ENCODE measurements at regions not wholly inside any gene's neighbourhood (a gene's known extent, or its start where the extent isn't known, plus 50 kb on each side); places are given as distances from the start of the nearest gene placed in this dataset.

DNA sequence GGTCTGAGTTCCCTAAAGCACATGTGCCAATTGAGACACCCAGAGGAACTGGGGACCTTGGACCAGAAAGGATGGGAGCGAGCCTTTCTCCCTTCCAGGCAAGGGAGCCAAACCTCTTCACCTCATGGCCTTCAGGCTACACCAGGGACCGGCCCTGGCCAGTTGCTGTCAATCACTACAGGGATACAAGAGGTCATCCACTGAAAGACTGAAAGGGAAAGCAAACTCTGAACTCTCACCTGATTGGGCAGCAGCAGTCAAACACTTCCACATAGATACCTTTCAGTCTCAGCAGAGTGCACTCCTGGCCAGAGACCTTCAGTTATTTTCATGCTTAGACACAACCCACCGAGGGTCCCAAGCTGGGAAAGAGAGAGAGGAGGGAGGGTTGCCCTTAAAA, 1956.0 kb upstream of the LRRTM1 start:
- TF ChIP-seq, protein P1, sequence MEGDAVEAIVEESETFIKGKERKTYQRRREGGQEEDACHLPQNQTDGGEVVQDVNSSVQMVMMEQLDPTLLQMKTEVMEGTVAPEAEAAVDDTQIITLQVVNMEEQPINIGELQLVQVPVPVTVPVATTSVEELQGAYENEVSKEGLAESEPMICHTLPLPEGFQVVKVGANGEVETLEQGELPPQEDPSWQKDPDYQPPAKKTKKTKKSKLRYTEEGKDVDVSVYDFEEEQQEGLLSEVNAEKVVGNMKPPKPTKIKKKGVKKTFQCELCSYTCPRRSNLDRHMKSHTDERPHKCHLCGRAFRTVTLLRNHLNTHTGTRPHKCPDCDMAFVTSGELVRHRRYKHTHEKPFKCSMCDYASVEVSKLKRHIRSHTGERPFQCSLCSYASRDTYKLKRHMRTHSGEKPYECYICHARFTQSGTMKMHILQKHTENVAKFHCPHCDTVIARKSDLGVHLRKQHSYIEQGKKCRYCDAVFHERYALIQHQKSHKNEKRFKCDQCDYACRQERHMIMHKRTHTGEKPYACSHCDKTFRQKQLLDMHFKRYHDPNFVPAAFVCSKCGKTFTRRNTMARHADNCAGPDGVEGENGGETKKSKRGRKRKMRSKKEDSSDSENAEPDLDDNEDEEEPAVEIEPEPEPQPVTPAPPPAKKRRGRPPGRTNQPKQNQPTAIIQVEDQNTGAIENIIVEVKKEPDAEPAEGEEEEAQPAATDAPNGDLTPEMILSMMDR (IDR thresholded peaks at IDR 0.05; ENCODE audit: low read depth, low read length, poor library complexity, severe bottlenecking), result no peak
- TF ChIP-seq EZH2phosphoT487 (IDR thresholded peaks at IDR 0.05; ENCODE audit: borderline replicate concordance, low read length), result no peak

Measured in DOHH2 (cell line).